ENCODE measurements at regions not wholly inside any gene's neighbourhood (a gene's known extent, or its start where the extent isn't known, plus 50 kb on each side); places are given as distances from the start of the nearest gene placed in this dataset.

GRCh38 chr7:10721289-10721688 lies 252.4 kb upstream of the PHF14 start:
- TF ChIP-seq, protein P1, sequence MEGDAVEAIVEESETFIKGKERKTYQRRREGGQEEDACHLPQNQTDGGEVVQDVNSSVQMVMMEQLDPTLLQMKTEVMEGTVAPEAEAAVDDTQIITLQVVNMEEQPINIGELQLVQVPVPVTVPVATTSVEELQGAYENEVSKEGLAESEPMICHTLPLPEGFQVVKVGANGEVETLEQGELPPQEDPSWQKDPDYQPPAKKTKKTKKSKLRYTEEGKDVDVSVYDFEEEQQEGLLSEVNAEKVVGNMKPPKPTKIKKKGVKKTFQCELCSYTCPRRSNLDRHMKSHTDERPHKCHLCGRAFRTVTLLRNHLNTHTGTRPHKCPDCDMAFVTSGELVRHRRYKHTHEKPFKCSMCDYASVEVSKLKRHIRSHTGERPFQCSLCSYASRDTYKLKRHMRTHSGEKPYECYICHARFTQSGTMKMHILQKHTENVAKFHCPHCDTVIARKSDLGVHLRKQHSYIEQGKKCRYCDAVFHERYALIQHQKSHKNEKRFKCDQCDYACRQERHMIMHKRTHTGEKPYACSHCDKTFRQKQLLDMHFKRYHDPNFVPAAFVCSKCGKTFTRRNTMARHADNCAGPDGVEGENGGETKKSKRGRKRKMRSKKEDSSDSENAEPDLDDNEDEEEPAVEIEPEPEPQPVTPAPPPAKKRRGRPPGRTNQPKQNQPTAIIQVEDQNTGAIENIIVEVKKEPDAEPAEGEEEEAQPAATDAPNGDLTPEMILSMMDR (conservative IDR thresholded peaks at IDR 0.05; ENCODE audit: low read depth, low read length), result no peak
- TF ChIP-seq EZH2 (IDR thresholded peaks at IDR 0.05; ENCODE audit: borderline replicate concordance, low read depth, low read length, poor library complexity, severe bottlenecking), result no peak
